ENCODE measurements at regions not wholly inside any gene's neighbourhood (a gene's known extent, or its start where the extent isn't known, plus 50 kb on each side); places are given as distances from the start of the nearest gene placed in this dataset.

- Histone ChIP-seq H3K4me1 (ENCODE audit: insufficient read depth, low read length) (no peaks in the 10 kb centered on the region), H2AFZ (ENCODE audit: low read length) (no peak overlapping the region), H3K9me3 (ENCODE audit: low read depth, low read length) (no peaks in the 10 kb centered on the region), H3K79me2 (ENCODE audit: insufficient read depth, low read length) (no peaks in the 10 kb centered on the region), H3K4me3 (ENCODE audit: insufficient read depth, low read length) (no peak overlapping the region), H3K27me3 (ENCODE audit: insufficient read depth, low read length) (no peaks in the 10 kb centered on the region), H3K27ac (ENCODE audit: low read depth, low read length) (no peak overlapping the region), H3K36me3 (ENCODE audit: insufficient read depth, low read length) (no peaks in the 10 kb centered on the region), H4K20me1 (ENCODE audit: insufficient read depth, low read length) (no peaks in the 10 kb centered on the region), H3K4me2 (ENCODE audit: insufficient read depth, low read length) (no peak overlapping the region)
- TF ChIP-seq CTCF (IDR thresholded peaks at IDR 0.05; ENCODE audit: extremely low read depth, low read depth, low read length): no peak
- no peak for DNase-seq (ENCODE audit: insufficient read length, low spot score, missing footprints)
These were observed 448.5 kb downstream of the LPIN1 start for GRCh38 chr2:12194968-12195367.

GRCh38 chr2:12196495-12196894 lies 450.1 kb downstream of the LPIN1 start:
- Histone ChIP-seq H3K27ac (ENCODE audit: low read depth, low read length) (no peak overlapping the region), H3K36me3 (ENCODE audit: insufficient read depth, low read length) (no peaks in the 10 kb centered on the region), H3K4me3 (ENCODE audit: insufficient read depth, low read length) (no peak overlapping the region), H3K9me3 (ENCODE audit: low read depth, low read length) (no peaks in the 10 kb centered on the region), H2AFZ (ENCODE audit: low read length) (no peak overlapping the region), H3K4me1 (ENCODE audit: insufficient read depth, low read length) (no peaks in the 10 kb centered on the region), H4K20me1 (ENCODE audit: insufficient read depth, low read length) (no peaks in the 10 kb centered on the region), H3K4me2 (ENCODE audit: insufficient read depth, low read length) (no peak overlapping the region), H3K27me3 (ENCODE audit: insufficient read depth, low read length) (no peaks in the 10 kb centered on the region), H3K79me2 (ENCODE audit: insufficient read depth, low read length) (no peaks in the 10 kb centered on the region)
- no peak for TF ChIP-seq CTCF (IDR thresholded peaks at IDR 0.05; ENCODE audit: extremely low read depth, low read depth, low read length)
- DNase-seq (ENCODE audit: insufficient read length, low spot score, missing footprints): no peak

- H2AFZ ChIP-seq (ENCODE audit: low read length): no peak overlapping the region
- H3K27ac ChIP-seq (ENCODE audit: low read depth, low read length): no peak overlapping the region
- H3K4me3 ChIP-seq (ENCODE audit: insufficient read depth, low read length): no peak overlapping the region
- no peaks in the 10 kb centered on the region for H4K20me1 ChIP-seq (ENCODE audit: insufficient read depth, low read length)
- H3K36me3 ChIP-seq (ENCODE audit: insufficient read depth, low read length): no peaks in the 10 kb centered on the region
- DNase-seq (ENCODE audit: insufficient read length, low spot score, missing footprints): no peak
- H3K79me2 ChIP-seq (ENCODE audit: insufficient read depth, low read length): no peaks in the 10 kb centered on the region
- no peak overlapping the region for H3K4me2 ChIP-seq (ENCODE audit: insufficient read depth, low read length)
- peaks cover 4% of the 10 kb centered on the region for H3K4me1 ChIP-seq (ENCODE audit: insufficient read depth, low read length)
- no peaks in the 10 kb centered on the region for H3K27me3 ChIP-seq (ENCODE audit: insufficient read depth, low read length)
- TF ChIP-seq CTCF (IDR thresholded peaks at IDR 0.05; ENCODE audit: extremely low read depth, low read depth, low read length): no peak
- no peaks in the 10 kb centered on the region for H3K9me3 ChIP-seq (ENCODE audit: low read depth, low read length)
These were observed 450.7 kb downstream of the LPIN1 start for GRCh38 chr2:12197133-12197532.

GRCh38 chr2:12199491-12200211 lies 453.2 kb downstream of the LPIN1 start:
- H2AFZ ChIP-seq (ENCODE audit: low read length): no peak overlapping the region
- no peak overlapping the region for H3K4me2 ChIP-seq (ENCODE audit: insufficient read depth, low read length)
- no peak overlapping the region for H3K27ac ChIP-seq (ENCODE audit: low read depth, low read length)

More at GRCh38 chr2:12199491-12200211, 453.2 kb downstream of the LPIN1 start:
- no peak for TF ChIP-seq CTCF (IDR thresholded peaks at IDR 0.05; ENCODE audit: extremely low read depth, low read depth, low read length)
- Histone ChIP-seq H4K20me1 (ENCODE audit: insufficient read depth, low read length) (no peaks in the 10 kb centered on the region), H3K36me3 (ENCODE audit: insufficient read depth, low read length) (no peaks in the 10 kb centered on the region), H3K27me3 (ENCODE audit: insufficient read depth, low read length) (no peaks in the 10 kb centered on the region), H3K79me2 (ENCODE audit: insufficient read depth, low read length) (no peaks in the 10 kb centered on the region), H3K4me3 (ENCODE audit: insufficient read depth, low read length) (no peak overlapping the region), H3K9me3 (ENCODE audit: low read depth, low read length) (no peaks in the 10 kb centered on the region), H3K4me1 (ENCODE audit: insufficient read depth, low read length) (peaks cover 11% of the 10 kb centered on the region)
- DNase-seq (ENCODE audit: insufficient read length, low spot score, missing footprints): no peak
